IPS-20b (cell line): ENCODE measurements at regions not wholly inside any gene's neighbourhood (a gene's known extent, or its start where the extent isn't known, plus 50 kb on each side); places are given as distances from the start of the nearest gene placed in this dataset.
"Not testable (repeated sequence)": the region's sequence is repeated elsewhere in the genome, so short reads cannot be mapped to it uniquely, and the experiment has no call there.

ENCODE experiments used
- H3K27ac ChIP-seq: one replicate; pipeline ENCODE4 v1.5.1; 2013; ENCODE audit warnings: low read length
- H3K27me3 ChIP-seq: 2 replicates; pipeline ENCODE4 v1.6.1; 2013; ENCODE audit warnings: mild to moderate bottlenecking, low read length, inconsistent platforms; ENCODE audit not compliant: insufficient read depth
- H3K36me3 ChIP-seq: 2 replicates; pipeline ENCODE4 v1.6.1; 2013; ENCODE audit warnings: low read depth, mild to moderate bottlenecking, inconsistent platforms, low read length, moderate library complexity; ENCODE audit not compliant: insufficient read depth
- H3K4me1 ChIP-seq: 2 replicates; pipeline ENCODE4 v1.6.1; 2013; ENCODE audit warnings: mild to moderate bottlenecking, control low read depth, inconsistent platforms, low read length, moderate library complexity; ENCODE audit not compliant: insufficient read depth
- H3K4me3 ChIP-seq: 2 replicates; pipeline ENCODE4 v1.5.1; 2013; ENCODE audit warnings: mild to moderate bottlenecking, low read length, inconsistent platforms
- H3K9ac ChIP-seq: 2 replicates; pipeline ENCODE4 v1.6.1; 2013; ENCODE audit warnings: low read depth, mild to moderate bottlenecking, inconsistent platforms, low read length, moderate library complexity
- H3K9me3 ChIP-seq: 2 replicates; pipeline ENCODE4 v1.6.1; 2013; ENCODE audit warnings: mild to moderate bottlenecking, low read depth, low read length, inconsistent platforms; ENCODE audit not compliant: insufficient read depth

GRCh38 chr9:1919229-1919628, 95.9 kb upstream of the SMARCA2 start:
- no peaks in the 10 kb centered on the region for H3K9me3 ChIP-seq
- no peaks in the 10 kb centered on the region for H3K27me3 ChIP-seq
- H3K27ac ChIP-seq: no peak overlapping the region
- H3K36me3 ChIP-seq: no peaks in the 10 kb centered on the region
- no peak overlapping the region for H3K9ac ChIP-seq
- H3K4me1 ChIP-seq: peaks cover 17% of the 10 kb centered on the region; the same call in 1 of the 2 replicates
- H3K4me3 ChIP-seq: no peak overlapping the region

- H3K36me3 ChIP-seq: no peaks in the 10 kb centered on the region
- H3K9me3 ChIP-seq: no peaks in the 10 kb centered on the region
- no peak overlapping the region for H3K4me3 ChIP-seq
- no peaks in the 10 kb centered on the region for H3K27me3 ChIP-seq
- H3K4me1 ChIP-seq: peaks cover 17% of the 10 kb centered on the region; the same call in 1 of the 2 replicates
- no peak overlapping the region for H3K27ac ChIP-seq
- H3K9ac ChIP-seq: no peak overlapping the region
Measured at GRCh38 chr9:1920386-1920785, 94.8 kb upstream of the SMARCA2 start.

- H3K9ac ChIP-seq: no peak overlapping the region
- no peak overlapping the region for H3K27ac ChIP-seq
- no peak overlapping the region for H3K4me3 ChIP-seq
- H3K9me3 ChIP-seq: no peaks in the 10 kb centered on the region
- peaks cover 17% of the 10 kb centered on the region; the same call in 1 of the 2 replicates for H3K4me1 ChIP-seq
- no peaks in the 10 kb centered on the region for H3K36me3 ChIP-seq
- no peaks in the 10 kb centered on the region for H3K27me3 ChIP-seq
Measured at GRCh38 chr9:1922026-1922425, 93.1 kb upstream of the SMARCA2 start.

- H3K9ac ChIP-seq: no peak overlapping the region
- H3K9me3 ChIP-seq: no peaks in the 10 kb centered on the region
- H3K4me1 ChIP-seq: peaks cover 9% of the 10 kb centered on the region; the same call in 1 of the 2 replicates
- no peaks in the 10 kb centered on the region for H3K36me3 ChIP-seq
- no peak overlapping the region for H3K4me3 ChIP-seq
- H3K27me3 ChIP-seq: no peaks in the 10 kb centered on the region
- H3K27ac ChIP-seq: no peak overlapping the region
Measured at GRCh38 chr9:1927546-1927945, 87.6 kb upstream of the SMARCA2 start.

- Histone ChIP-seq H3K27me3 (no peaks in the 10 kb centered on the region), H3K36me3 (no peaks in the 10 kb centered on the region), H3K9me3 (no peaks in the 10 kb centered on the region), H3K27ac (no peak overlapping the region), H3K4me3 (no peak overlapping the region), H3K9ac (no peak overlapping the region), H3K4me1 (peaks cover 9% of the 10 kb centered on the region; the same call in 1 of the 2 replicates)
Measured at GRCh38 chr9:1929134-1929533, 86.0 kb upstream of the SMARCA2 start.

- Histone ChIP-seq H3K9me3 (no peaks in the 10 kb centered on the region), H3K4me3 (no peak overlapping the region), H3K27me3 (no peaks in the 10 kb centered on the region), H3K9ac (no peak overlapping the region), H3K36me3 (no peaks in the 10 kb centered on the region), H3K4me1 (peaks cover 9% of the 10 kb centered on the region; the same call in 1 of the 2 replicates), H3K27ac (no peak overlapping the region)
Measured at GRCh38 chr9:1929722-1930244, 85.4 kb upstream of the SMARCA2 start.

GRCh38 chr9:1930245-1930736, 84.9 kb upstream of the SMARCA2 start:
- H3K4me1 ChIP-seq, H3K4me3 ChIP-seq, H3K27ac ChIP-seq, H3K9ac ChIP-seq, H3K9me3 ChIP-seq, H3K36me3 ChIP-seq, H3K27me3 ChIP-seq: not testable (repeated sequence)

GRCh38 chr9:1938135-1938534, 77.0 kb upstream of the SMARCA2 start:
- Histone ChIP-seq H3K36me3 (no peaks in the 10 kb centered on the region), H3K4me3 (no peak overlapping the region), H3K27ac (no peak overlapping the region), H3K27me3 (no peaks in the 10 kb centered on the region), H3K4me1 (no peaks in the 10 kb centered on the region), H3K9ac (no peak overlapping the region), H3K9me3 (no peaks in the 10 kb centered on the region)

- no peak overlapping the region for H3K9ac ChIP-seq
Measured at GRCh38 chr9:1938675-1939170, 76.4 kb upstream of the SMARCA2 start.

GRCh38 chr9:1939466-1939865, 75.7 kb upstream of the SMARCA2 start:
- Histone ChIP-seq H3K27me3 (no peaks in the 10 kb centered on the region), H3K36me3 (no peaks in the 10 kb centered on the region), H3K9ac (no peak overlapping the region), H3K4me3 (no peak overlapping the region), H3K9me3 (no peaks in the 10 kb centered on the region), H3K27ac (no peak overlapping the region), H3K4me1 (no peaks in the 10 kb centered on the region)

More at GRCh38 chr9:1938675-1939170, 76.4 kb upstream of the SMARCA2 start:
- H3K4me3 ChIP-seq: no peak overlapping the region
- no peaks in the 10 kb centered on the region for H3K27me3 ChIP-seq
- no peaks in the 10 kb centered on the region for H3K4me1 ChIP-seq
- no peaks in the 10 kb centered on the region for H3K36me3 ChIP-seq
- H3K27ac ChIP-seq: no peak overlapping the region
- H3K9me3 ChIP-seq: no peaks in the 10 kb centered on the region

GRCh38 chr9:1939926-1940368, 75.2 kb upstream of the SMARCA2 start:
- Histone ChIP-seq H3K36me3 (no peaks in the 10 kb centered on the region), H3K9ac (no peak overlapping the region), H3K27ac (no peak overlapping the region), H3K4me1 (no peaks in the 10 kb centered on the region), H3K9me3 (no peaks in the 10 kb centered on the region), H3K27me3 (no peaks in the 10 kb centered on the region), H3K4me3 (no peak overlapping the region)

GRCh38 chr9:1941989-1942388, 73.2 kb upstream of the SMARCA2 start:
- Histone ChIP-seq H3K36me3 (no peaks in the 10 kb centered on the region), H3K4me1 (no peaks in the 10 kb centered on the region), H3K9ac (no peak overlapping the region), H3K27ac (no peak overlapping the region), H3K4me3 (no peak overlapping the region), H3K27me3 (no peaks in the 10 kb centered on the region), H3K9me3 (no peaks in the 10 kb centered on the region)
